ENCODE measurements at regions not wholly inside any gene's neighbourhood (a gene's known extent, or its start where the extent isn't known, plus 50 kb on each side); places are given as distances from the start of the nearest gene placed in this dataset.
A peak's percentile ranks its signal among the peaks of the same experiment; 100 is the strongest.

DNA sequence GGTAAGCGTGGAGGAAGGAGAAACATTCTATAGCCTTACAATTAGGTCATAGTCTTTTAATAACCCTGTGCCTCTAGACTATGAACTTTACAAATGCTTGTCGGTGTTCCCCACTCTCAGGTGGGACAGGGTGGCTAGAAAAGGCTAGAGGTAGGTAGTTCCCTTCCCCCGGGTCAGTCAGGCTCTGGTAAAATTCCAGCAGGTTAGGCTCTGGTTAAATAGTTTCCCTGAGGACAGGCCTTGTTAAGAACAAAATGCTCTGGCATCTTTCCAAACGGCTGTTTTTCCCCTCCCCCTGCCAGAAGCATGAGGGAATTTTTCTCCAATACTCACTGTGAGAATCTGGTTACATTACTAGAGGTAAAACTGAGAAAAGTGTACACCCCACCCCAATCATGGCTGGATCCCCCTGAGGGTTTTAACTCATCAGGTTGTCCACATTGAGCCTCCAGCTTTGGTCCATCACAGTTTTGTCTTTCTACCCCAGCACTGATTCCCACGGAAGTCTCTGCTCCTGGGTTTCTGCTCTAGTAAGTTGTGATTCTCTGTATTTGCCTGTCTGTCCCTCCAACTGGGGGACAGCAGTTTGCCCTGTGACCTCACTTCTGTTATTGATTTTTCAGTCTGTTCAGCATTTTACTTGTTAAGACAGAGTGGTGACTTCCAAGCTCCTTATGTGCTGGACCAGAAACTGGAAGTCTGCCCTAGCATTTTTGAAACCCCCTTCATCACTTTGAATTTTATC is 84.7 kb upstream of the ADGRF1 start:
- no peaks in the 10 kb centered on the region for H3K9me3 ChIP-seq (replicated peaks; ENCODE audit: control insufficient read depth, low read depth, low read length)
- no peaks in the 10 kb centered on the region for H3K36me3 ChIP-seq (ENCODE audit: control insufficient read depth, insufficient read depth, low read length)
- peak; percentile 77 for DNase-seq
- H3K4me1 ChIP-seq (ENCODE audit: control insufficient read depth, insufficient read depth, low read length) = peaks cover 11% of the 10 kb centered on the region
- H3K27ac ChIP-seq (ENCODE audit: low read length) = peak overlapping the region; percentile 65
- 0% methylated on average over 1 of the region's 5 CpGs for WGBS (ENCODE audit: insufficient coverage)
- H3K27me3 ChIP-seq (ENCODE audit: control insufficient read depth, insufficient read depth, low read length) = no peaks in the 10 kb centered on the region
- no peak overlapping the region for H3K4me3 ChIP-seq (ENCODE audit: low read length)

DNA sequence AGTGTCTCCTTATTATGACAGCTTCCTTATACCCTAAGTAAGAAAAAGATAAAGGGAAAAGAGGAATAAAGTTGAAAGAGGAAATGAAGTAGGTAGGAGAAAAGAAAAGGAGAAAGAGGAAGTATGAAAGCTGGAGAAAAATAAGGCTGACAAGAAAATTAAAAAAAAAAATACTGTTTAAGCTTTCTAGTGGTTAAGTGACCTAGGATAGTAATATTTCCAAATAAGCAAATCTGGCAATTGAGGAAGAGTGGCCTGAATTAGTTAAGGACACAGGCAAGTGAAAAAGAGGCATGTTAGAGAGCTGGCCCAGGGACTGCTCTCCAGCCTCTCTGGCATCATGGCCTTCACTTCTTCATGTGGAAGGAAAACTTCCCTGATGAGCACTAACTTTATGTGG is 76.5 kb upstream of the ADGRF1 start:
- H3K9me3 ChIP-seq (replicated peaks; ENCODE audit: control insufficient read depth, low read depth, low read length) = no peaks in the 10 kb centered on the region
- no peak for DNase-seq
- H3K4me1 ChIP-seq (ENCODE audit: control insufficient read depth, insufficient read depth, low read length) = no peaks in the 10 kb centered on the region
- H3K36me3 ChIP-seq (ENCODE audit: control insufficient read depth, insufficient read depth, low read length) = no peaks in the 10 kb centered on the region
- no peaks in the 10 kb centered on the region for H3K27me3 ChIP-seq (ENCODE audit: control insufficient read depth, insufficient read depth, low read length)
- no peak overlapping the region for H3K4me3 ChIP-seq (ENCODE audit: low read length)
- H3K27ac ChIP-seq (ENCODE audit: low read length) = no peak overlapping the region

DNA sequence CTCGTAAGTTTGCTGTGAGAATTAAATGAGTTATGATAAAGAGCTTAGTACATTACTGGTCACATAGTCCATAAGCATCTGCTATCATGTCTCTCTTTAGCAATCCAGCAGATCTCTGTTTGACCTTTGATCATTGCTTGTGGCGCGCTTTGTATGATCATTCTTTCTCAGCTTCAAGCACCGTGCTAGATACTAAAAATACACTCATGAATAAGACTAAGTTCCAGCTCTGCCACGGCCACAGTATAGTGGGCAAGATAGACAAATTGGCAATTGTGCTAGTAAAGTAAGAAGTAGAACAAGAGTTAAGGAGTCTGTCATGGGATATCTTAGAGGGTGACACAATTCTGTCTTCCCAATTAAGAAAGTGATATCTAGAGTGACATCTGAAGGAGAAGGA is 75.2 kb upstream of the ADGRF1 start:
- Histone ChIP-seq H3K4me3 (ENCODE audit: low read length) (no peak overlapping the region), H3K4me1 (ENCODE audit: control insufficient read depth, insufficient read depth, low read length) (no peaks in the 10 kb centered on the region), H3K36me3 (ENCODE audit: control insufficient read depth, insufficient read depth, low read length) (no peaks in the 10 kb centered on the region), H3K27ac (ENCODE audit: low read length) (no peak overlapping the region), H3K9me3 (replicated peaks; ENCODE audit: control insufficient read depth, low read depth, low read length) (no peaks in the 10 kb centered on the region), H3K27me3 (ENCODE audit: control insufficient read depth, insufficient read depth, low read length) (no peaks in the 10 kb centered on the region)
- no CpG with 5 or more reads among the region's 5 CpGs for WGBS (ENCODE audit: insufficient coverage)
- DNase-seq = no peak

DNA sequence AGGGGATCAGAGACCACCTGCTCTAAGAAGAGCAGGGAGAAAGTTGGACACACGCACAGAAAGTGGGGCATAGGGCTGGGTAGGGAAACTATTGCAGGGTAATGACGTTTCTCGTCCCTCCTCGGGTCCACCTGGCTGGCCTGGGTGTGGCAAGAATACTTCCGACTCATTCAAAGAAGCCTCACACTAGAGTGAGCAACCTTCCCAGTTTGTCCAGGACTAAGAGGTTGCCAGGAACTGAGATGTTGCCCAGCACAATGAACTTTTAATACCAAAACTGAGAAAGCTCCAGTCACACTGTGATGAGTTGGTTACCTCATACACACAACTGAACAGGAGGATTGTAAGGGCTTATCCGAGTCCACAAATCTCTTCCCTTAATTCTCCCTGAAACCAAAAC is 74.5 kb upstream of the ADGRF1 start:
- Histone ChIP-seq H3K36me3 (ENCODE audit: control insufficient read depth, insufficient read depth, low read length) (no peaks in the 10 kb centered on the region), H3K27ac (ENCODE audit: low read length) (no peak overlapping the region), H3K4me3 (ENCODE audit: low read length) (no peak overlapping the region), H3K9me3 (replicated peaks; ENCODE audit: control insufficient read depth, low read depth, low read length) (no peaks in the 10 kb centered on the region), H3K27me3 (ENCODE audit: control insufficient read depth, insufficient read depth, low read length) (no peaks in the 10 kb centered on the region), H3K4me1 (ENCODE audit: control insufficient read depth, insufficient read depth, low read length) (no peaks in the 10 kb centered on the region)
- 92% methylated on average over 4 of the region's 6 CpGs for WGBS (ENCODE audit: insufficient coverage)
- no peak for DNase-seq

DNA sequence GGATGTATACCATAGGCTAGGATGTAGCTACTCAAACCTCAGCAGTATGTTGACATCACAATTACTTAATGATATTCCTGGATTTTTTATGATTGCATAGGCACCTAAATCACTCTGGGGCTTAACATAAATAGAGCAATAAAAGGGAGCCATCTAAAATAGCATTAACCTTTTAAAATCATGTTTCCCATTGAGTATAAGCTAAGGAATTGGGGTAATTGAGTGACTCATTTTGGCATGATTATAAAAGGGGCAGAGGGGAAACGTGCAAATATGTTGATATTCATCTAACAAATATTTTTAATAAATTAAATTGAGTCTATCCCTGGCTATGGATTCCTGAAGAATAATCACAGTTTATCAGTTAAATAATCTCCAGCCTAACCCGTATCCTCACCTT is 74.0 kb upstream of the ADGRF1 start:
- no peak for DNase-seq
- Histone ChIP-seq H3K27me3 (ENCODE audit: control insufficient read depth, insufficient read depth, low read length) (no peaks in the 10 kb centered on the region), H3K9me3 (replicated peaks; ENCODE audit: control insufficient read depth, low read depth, low read length) (no peaks in the 10 kb centered on the region), H3K4me1 (ENCODE audit: control insufficient read depth, insufficient read depth, low read length) (no peaks in the 10 kb centered on the region), H3K36me3 (ENCODE audit: control insufficient read depth, insufficient read depth, low read length) (no peaks in the 10 kb centered on the region), H3K27ac (ENCODE audit: low read length) (no peak overlapping the region), H3K4me3 (ENCODE audit: low read length) (no peak overlapping the region)
- WGBS (ENCODE audit: insufficient coverage) = no CpG with 5 or more reads among the region's 2 CpGs

DNA sequence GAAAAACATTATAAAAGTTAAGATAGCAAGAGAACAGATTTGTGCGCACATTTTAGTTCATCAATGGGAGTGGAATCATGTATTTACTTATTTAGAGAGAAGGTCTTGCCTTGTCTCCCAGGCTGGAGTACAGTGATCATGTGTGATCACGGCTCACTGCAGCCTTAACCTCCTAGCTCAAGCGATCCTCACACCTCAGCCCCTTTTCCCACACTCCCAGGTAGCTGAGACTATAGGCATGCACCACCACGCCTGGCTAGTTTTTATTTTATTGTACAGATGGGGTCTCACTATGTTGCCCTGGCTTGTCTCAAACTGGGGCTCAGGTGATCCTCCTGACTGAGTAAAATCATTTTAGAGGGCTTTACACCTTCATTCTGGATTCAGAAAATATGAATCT is 72.3 kb upstream of the ADGRF1 start:
- WGBS (ENCODE audit: insufficient coverage) = 100% methylated on average over 1 of the region's 4 CpGs
- no peaks in the 10 kb centered on the region for H3K27me3 ChIP-seq (ENCODE audit: control insufficient read depth, insufficient read depth, low read length)
- DNase-seq = no peak
- H3K9me3 ChIP-seq (replicated peaks; ENCODE audit: control insufficient read depth, low read depth, low read length) = no peaks in the 10 kb centered on the region
- no peak overlapping the region for H3K4me3 ChIP-seq (ENCODE audit: low read length)
- no peak overlapping the region for H3K27ac ChIP-seq (ENCODE audit: low read length)
- no peaks in the 10 kb centered on the region for H3K36me3 ChIP-seq (ENCODE audit: control insufficient read depth, insufficient read depth, low read length)
- no peaks in the 10 kb centered on the region for H3K4me1 ChIP-seq (ENCODE audit: control insufficient read depth, insufficient read depth, low read length)

DNA sequence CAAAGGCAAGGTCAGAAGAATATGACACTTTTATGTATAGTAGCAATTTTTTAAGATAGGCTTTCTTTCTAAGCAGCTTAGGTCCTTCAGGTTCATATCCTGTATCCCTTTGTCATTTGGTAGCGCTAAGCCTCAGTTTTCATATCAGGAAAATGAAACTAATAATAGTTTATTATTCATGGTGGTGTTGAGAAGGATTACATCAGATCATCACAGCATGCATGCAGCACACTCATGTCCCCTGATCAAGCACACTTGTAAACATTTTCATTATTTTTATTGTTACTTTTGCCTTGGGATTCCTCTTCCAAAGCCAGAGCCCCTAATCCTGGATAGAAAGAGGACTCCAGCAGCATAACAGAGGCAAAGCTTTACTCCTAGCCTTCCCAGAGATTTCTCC is 70.2 kb upstream of the ADGRF1 start:
- WGBS (ENCODE audit: insufficient coverage) = no CpG with 5 or more reads among the region's 1 CpG
- H3K27ac ChIP-seq (ENCODE audit: low read length) = no peak overlapping the region
- H3K36me3 ChIP-seq (ENCODE audit: control insufficient read depth, insufficient read depth, low read length) = no peaks in the 10 kb centered on the region
- H3K9me3 ChIP-seq (replicated peaks; ENCODE audit: control insufficient read depth, low read depth, low read length) = no peaks in the 10 kb centered on the region
- H3K4me3 ChIP-seq (ENCODE audit: low read length) = no peak overlapping the region
- no peaks in the 10 kb centered on the region for H3K4me1 ChIP-seq (ENCODE audit: control insufficient read depth, insufficient read depth, low read length)
- no peaks in the 10 kb centered on the region for H3K27me3 ChIP-seq (ENCODE audit: control insufficient read depth, insufficient read depth, low read length)
- no peak for DNase-seq

DNA sequence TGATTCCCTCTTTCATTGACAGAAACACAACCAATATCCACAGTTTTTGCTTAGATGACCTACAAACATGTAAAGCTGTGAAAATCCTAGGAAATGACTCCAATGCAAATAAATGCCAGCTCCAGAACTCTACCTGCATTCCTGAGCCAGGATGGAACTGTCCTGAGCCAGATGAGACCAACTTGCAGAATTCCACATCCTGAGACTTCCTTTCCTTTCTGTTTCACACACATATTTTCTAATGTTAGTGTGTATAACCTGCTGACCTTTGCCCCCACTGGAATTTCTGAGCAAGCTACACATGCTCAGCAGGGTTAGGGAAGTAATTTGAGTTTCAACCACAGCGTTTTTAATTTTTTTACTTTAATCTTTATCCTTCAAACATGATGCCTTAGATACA is 69.6 kb upstream of the ADGRF1 start:
- no peaks in the 10 kb centered on the region for H3K9me3 ChIP-seq (replicated peaks; ENCODE audit: control insufficient read depth, low read depth, low read length)
- no peak for DNase-seq
- WGBS (ENCODE audit: insufficient coverage) = no CpG with 5 or more reads among the region's 1 CpG
- H3K36me3 ChIP-seq (ENCODE audit: control insufficient read depth, insufficient read depth, low read length) = no peaks in the 10 kb centered on the region
- no peak overlapping the region for H3K27ac ChIP-seq (ENCODE audit: low read length)
- H3K4me3 ChIP-seq (ENCODE audit: low read length) = no peak overlapping the region
- H3K27me3 ChIP-seq (ENCODE audit: control insufficient read depth, insufficient read depth, low read length) = no peaks in the 10 kb centered on the region
- H3K4me1 ChIP-seq (ENCODE audit: control insufficient read depth, insufficient read depth, low read length) = peaks cover 4% of the 10 kb centered on the region

DNA sequence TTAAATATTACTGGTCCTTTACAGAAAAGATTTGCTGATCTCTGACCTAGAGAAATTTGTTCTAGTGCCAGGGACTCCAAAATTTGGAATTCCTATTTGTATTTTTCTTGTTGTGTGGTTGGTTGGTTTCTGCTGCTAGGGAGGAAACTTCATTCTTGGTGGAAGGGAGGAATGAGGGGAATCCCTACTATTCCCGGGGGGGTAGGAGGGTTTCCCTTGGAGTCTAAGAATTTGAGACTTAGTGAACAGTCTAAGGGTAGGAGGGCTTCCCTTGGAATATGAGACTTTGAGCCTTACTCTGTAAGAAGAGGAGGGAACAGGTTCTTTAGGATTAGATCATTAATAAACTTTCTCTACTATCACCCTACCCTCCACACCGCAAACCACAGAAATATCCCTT is 67.1 kb upstream of the ADGRF1 start:
- Histone ChIP-seq H3K27ac (ENCODE audit: low read length) (no peak overlapping the region), H3K4me3 (ENCODE audit: low read length) (no peak overlapping the region), H3K36me3 (ENCODE audit: control insufficient read depth, insufficient read depth, low read length) (no peaks in the 10 kb centered on the region), H3K9me3 (replicated peaks; ENCODE audit: control insufficient read depth, low read depth, low read length) (no peaks in the 10 kb centered on the region), H3K27me3 (ENCODE audit: control insufficient read depth, insufficient read depth, low read length) (no peaks in the 10 kb centered on the region), H3K4me1 (ENCODE audit: control insufficient read depth, insufficient read depth, low read length) (peaks cover 4% of the 10 kb centered on the region)
- WGBS (ENCODE audit: insufficient coverage) = 40% methylated on average over 1 of the region's 2 CpGs
- DNase-seq = no peak

DNA sequence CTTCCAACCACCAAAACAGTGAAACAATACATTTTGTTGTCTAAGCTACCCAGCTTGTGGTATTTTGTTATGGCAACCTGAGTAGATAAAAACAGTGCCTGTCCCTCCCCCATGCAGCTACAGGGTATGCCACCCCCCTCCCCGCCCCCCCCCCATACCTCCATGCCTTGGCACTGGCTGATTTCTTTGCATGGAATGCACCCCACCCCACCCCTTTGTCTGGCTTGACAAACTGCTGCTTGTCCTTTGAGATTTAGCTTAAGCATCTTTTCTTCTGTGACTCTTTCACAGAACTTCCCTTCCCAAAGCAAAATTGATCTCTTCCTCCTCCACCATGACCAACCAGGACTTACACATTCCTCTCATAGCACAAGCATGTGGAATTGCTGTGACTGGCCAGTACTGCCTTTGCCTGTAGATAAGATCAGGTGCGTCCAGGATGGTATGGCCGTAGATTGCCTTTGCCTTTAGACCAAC is 64.6 kb upstream of the ADGRF1 start:
- no peaks in the 10 kb centered on the region for H3K36me3 ChIP-seq (ENCODE audit: control insufficient read depth, insufficient read depth, low read length)
- H3K9me3 ChIP-seq (replicated peaks; ENCODE audit: control insufficient read depth, low read depth, low read length) = no peaks in the 10 kb centered on the region
- H3K27me3 ChIP-seq (ENCODE audit: control insufficient read depth, insufficient read depth, low read length) = no peaks in the 10 kb centered on the region
- 85% methylated on average over 2 of the region's 3 CpGs for WGBS (ENCODE audit: insufficient coverage)
- no peak overlapping the region for H3K27ac ChIP-seq (ENCODE audit: low read length)
- peaks cover 4% of the 10 kb centered on the region for H3K4me1 ChIP-seq (ENCODE audit: control insufficient read depth, insufficient read depth, low read length)
- no peak overlapping the region for H3K4me3 ChIP-seq (ENCODE audit: low read length)
- no peak for DNase-seq

DNA sequence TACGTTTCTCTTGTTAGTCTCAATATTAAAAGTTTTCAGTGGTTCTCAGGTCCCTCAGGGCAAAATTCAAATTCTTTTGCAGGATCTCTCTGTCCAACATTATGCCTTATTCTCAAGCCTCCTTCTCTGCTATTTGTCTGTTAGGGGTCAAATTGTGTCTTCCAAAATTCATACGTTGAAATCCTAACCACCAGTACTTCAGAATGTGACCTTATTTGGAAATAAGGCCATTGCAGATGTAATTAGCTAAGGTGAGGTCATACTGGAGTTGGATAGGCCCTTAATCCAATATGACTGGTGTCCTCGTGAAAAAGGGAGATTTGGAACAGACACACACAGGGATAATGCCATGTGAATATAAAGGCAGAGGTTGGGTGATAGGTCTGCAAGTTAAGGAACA is 64.1 kb upstream of the ADGRF1 start:
- Histone ChIP-seq H3K4me3 (ENCODE audit: low read length) (no peak overlapping the region), H3K27ac (ENCODE audit: low read length) (no peak overlapping the region), H3K36me3 (ENCODE audit: control insufficient read depth, insufficient read depth, low read length) (no peaks in the 10 kb centered on the region), H3K9me3 (replicated peaks; ENCODE audit: control insufficient read depth, low read depth, low read length) (no peaks in the 10 kb centered on the region), H3K4me1 (ENCODE audit: control insufficient read depth, insufficient read depth, low read length) (peaks cover 4% of the 10 kb centered on the region), H3K27me3 (ENCODE audit: control insufficient read depth, insufficient read depth, low read length) (no peaks in the 10 kb centered on the region)
- DNase-seq = no peak
- 50% methylated on average over 1 of the region's 3 CpGs for WGBS (ENCODE audit: insufficient coverage)
